Activated CD4-positive, alpha-beta T cell treated with anti-CD3 and anti-CD28 coated beads for 36 hours (primary cell): ENCODE measurements at regions not wholly inside any gene's neighbourhood (a gene's known extent, or its start where the extent isn't known, plus 50 kb on each side); places are given as distances from the start of the nearest gene placed in this dataset.

Experiments used
- ATAC-seq: fragments of 200-7000 bp; cut with Tn5 transposase; one replicate; pipeline ENCODE4 v1.10.0; 2021; ENCODE audit warnings: mild to moderate bottlenecking, moderate library complexity
- CTCF ChIA-PET: fragments of 350-600 bp; sonication (Branson Sonifier 250); formaldehyde crosslinking; loops from one replicate; lab custom pipeline; 2021; ENCODE audit warnings: antibody characterized with exemption; lab: Charles Lee
- POLR2A ChIA-PET: fragments of 350-600 bp; sonication (Branson Sonifier 250); formaldehyde crosslinking; loops from one replicate; lab custom pipeline; 2021; ENCODE audit warnings: antibody characterized with exemption, inconsistent platforms; lab: Charles Lee
- DNase-seq: peaks from one replicate; pipeline ENCODE4 v3.0.0-alpha.2; 2020
- H3K27ac Mint-ChIP-seq: one replicate; pipeline ENCODE4 v1.8.0; 2021; ENCODE audit warnings: mixed read lengths
- H3K27me3 Mint-ChIP-seq: one replicate; pipeline ENCODE4 v1.8.0; 2021; ENCODE audit warnings: mixed read lengths
- H3K36me3 Mint-ChIP-seq: one replicate; pipeline ENCODE4 v1.8.0; 2021; ENCODE audit warnings: low read depth, mixed read lengths
- H3K4me1 Mint-ChIP-seq: one replicate; pipeline ENCODE4 v1.8.0; 2021; ENCODE audit warnings: mixed read lengths
- H3K4me3 Mint-ChIP-seq: one replicate; pipeline ENCODE4 v1.8.0; 2021; ENCODE audit warnings: mild to moderate bottlenecking, moderate library complexity, mixed read lengths
- H3K9me3 Mint-ChIP-seq: one replicate; pipeline ENCODE4 v1.8.0; 2021; ENCODE audit warnings: low read depth, mixed read lengths
- intact Hi-C, 2 experiments: fragments of 100-400 bp; cut with DNase I in 1 of 2; cut with micrococcal nuclease in 1 of 2; formaldehyde crosslinking; loops; one replicate each; pipeline versions ENCODE4 v1.14.2 to v1.15.1; 2022 to 2024; cut with DNase I, micrococcal nuclease

GRCh38 chr4:19375136-19375804 is 876.4 kb upstream of the SLIT2 start:
- ATAC-seq (no peak), DNase-seq (no peak)
- intact Hi-C loops: no loop called here
- H3K36me3 Mint-ChIP-seq: no peaks in the 10 kb centered on the region
- CTCF ChIA-PET: no interaction called here
- no peaks in the 10 kb centered on the region for H3K9me3 Mint-ChIP-seq
- H3K27ac Mint-ChIP-seq: no peak overlapping the region
- H3K27me3 Mint-ChIP-seq: no peaks in the 10 kb centered on the region
- POLR2A ChIA-PET: no interaction called here
- H3K4me1 Mint-ChIP-seq: no peaks in the 10 kb centered on the region
- H3K4me3 Mint-ChIP-seq: no peak overlapping the region

DNA sequence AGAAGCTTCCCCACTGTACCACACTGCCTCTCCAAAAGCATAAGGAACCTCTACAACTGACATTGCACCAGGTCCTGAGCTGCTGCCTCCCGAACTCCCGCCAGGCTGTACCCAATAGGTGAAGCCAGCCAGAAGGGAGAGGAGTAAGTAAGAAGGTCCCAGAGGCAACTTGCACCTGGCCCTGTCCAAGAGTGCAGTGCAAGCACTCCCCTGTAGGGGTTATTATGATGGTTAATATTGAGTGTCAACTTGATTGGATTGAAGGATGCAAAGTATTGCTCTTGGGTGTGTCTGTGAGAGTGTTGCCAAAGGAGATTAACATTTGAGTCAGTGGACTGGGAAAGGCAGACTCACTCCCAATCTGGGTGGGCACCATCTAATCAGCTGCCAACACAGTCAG is 879.3 kb upstream of the SLIT2 start:
- H3K9me3 Mint-ChIP-seq: peaks cover 4% of the 10 kb centered on the region
- ChIA-PET POLR2A (no interaction called here), CTCF (no interaction called here)
- DNase-seq (no peak), ATAC-seq (no peak)
- H3K4me1 Mint-ChIP-seq: no peaks in the 10 kb centered on the region
- no peak overlapping the region for H3K4me3 Mint-ChIP-seq
- H3K27me3 Mint-ChIP-seq: no peaks in the 10 kb centered on the region
- no peaks in the 10 kb centered on the region for H3K36me3 Mint-ChIP-seq
- intact Hi-C loops: no loop called here
- no peak overlapping the region for H3K27ac Mint-ChIP-seq

- peaks cover 7% of the 10 kb centered on the region for H3K9me3 Mint-ChIP-seq
- intact Hi-C loops: no loop called here
- H3K4me1 Mint-ChIP-seq: no peaks in the 10 kb centered on the region
- POLR2A ChIA-PET: no interaction called here
- DNase-seq: no peak
- no peak for ATAC-seq
- H3K27me3 Mint-ChIP-seq: no peaks in the 10 kb centered on the region
- no peak overlapping the region for H3K27ac Mint-ChIP-seq
- H3K4me3 Mint-ChIP-seq: no peak overlapping the region
- no peaks in the 10 kb centered on the region for H3K36me3 Mint-ChIP-seq
- CTCF ChIA-PET: no interaction called here
Measured at GRCh38 chr4:19368800-19369199, 882.9 kb upstream of the SLIT2 start.

DNA sequence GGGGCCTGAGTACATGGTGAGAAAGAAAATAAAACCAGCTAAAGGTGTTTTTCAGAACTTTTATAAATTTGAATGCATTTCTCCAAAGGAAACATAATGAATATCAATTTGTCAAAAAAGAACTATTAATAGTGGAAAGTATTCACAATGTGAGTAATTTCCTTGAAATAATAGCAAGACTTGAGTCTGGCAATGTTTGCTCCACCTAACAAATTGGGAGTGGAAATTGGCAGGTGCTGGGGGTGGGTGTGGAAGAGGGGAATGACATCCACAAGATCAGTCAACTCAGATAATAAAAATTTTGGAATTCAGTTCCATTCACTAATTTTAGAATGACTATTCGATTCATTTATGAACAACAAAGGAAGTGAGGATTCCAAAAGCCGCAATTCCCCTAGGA is 884.8 kb upstream of the SLIT2 start:
- H3K4me3 Mint-ChIP-seq: no peak overlapping the region
- H3K4me1 Mint-ChIP-seq: no peaks in the 10 kb centered on the region
- DNase-seq (no peak), ATAC-seq (no peak)
- H3K27ac Mint-ChIP-seq: no peak overlapping the region
- H3K36me3 Mint-ChIP-seq: no peaks in the 10 kb centered on the region
- no peaks in the 10 kb centered on the region for H3K27me3 Mint-ChIP-seq
- ChIA-PET POLR2A (no interaction called here), CTCF (no interaction called here)
- intact Hi-C loops: no loop called here
- H3K9me3 Mint-ChIP-seq: peaks cover 7% of the 10 kb centered on the region

DNA sequence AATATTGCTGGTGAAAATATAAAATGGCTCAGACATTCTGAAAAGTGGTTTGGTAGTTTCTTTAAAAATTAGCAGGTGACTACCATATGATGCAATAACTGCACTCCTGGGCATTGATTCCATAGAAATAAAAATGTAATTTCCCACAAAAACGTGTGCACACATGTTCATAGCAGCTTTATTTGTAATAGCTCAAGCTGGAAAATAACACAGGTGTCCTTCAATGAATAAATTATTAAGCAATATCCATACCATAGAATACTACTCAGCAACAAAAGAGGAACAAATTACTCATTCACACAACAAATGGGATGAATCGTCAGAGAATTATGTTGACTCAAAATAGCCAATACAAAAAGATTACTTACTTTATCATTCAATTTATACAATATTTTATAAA is 893.7 kb upstream of the SLIT2 start:
- no peaks in the 10 kb centered on the region for H3K36me3 Mint-ChIP-seq
- no peak overlapping the region for H3K27ac Mint-ChIP-seq
- ChIA-PET POLR2A (no interaction called here), CTCF (no interaction called here)
- no peaks in the 10 kb centered on the region for H3K4me1 Mint-ChIP-seq
- peaks cover 6% of the 10 kb centered on the region for H3K9me3 Mint-ChIP-seq
- no peak for DNase-seq
- ATAC-seq: no peak
- no peaks in the 10 kb centered on the region for H3K27me3 Mint-ChIP-seq
- no peak overlapping the region for H3K4me3 Mint-ChIP-seq
- intact Hi-C loops: no loop called here

GRCh38 chr4:19349416-19349815 is 902.3 kb upstream of the SLIT2 start:
- intact Hi-C loops: loop anchor here in 1 of 2 experiments (10.0 kb wide), 1 partner anchor 635 kb away; no protein-coding TSS in a partner anchor
- DNase-seq (no peak), ATAC-seq (no peak)
- Mint-ChIP-seq H3K36me3 (no peaks in the 10 kb centered on the region), H3K27me3 (no peaks in the 10 kb centered on the region), H3K9me3 (peaks cover 8% of the 10 kb centered on the region), H3K4me1 (no peaks in the 10 kb centered on the region), H3K27ac (no peak overlapping the region), H3K4me3 (no peak overlapping the region)
- ChIA-PET POLR2A (no interaction called here), CTCF (no interaction called here)

GRCh38 chr4:19348746-19349145 is 903.0 kb upstream of the SLIT2 start:
- no peaks in the 10 kb centered on the region for H3K36me3 Mint-ChIP-seq
- no peak for DNase-seq
- ChIA-PET CTCF (no interaction called here), POLR2A (no interaction called here)
- no peak overlapping the region for H3K27ac Mint-ChIP-seq
- no peak for ATAC-seq
- no peaks in the 10 kb centered on the region for H3K4me1 Mint-ChIP-seq
- H3K27me3 Mint-ChIP-seq: no peaks in the 10 kb centered on the region
- intact Hi-C loops: loop anchor here in 1 of 2 experiments (10.0 kb wide), 1 partner anchor 634 kb away; no protein-coding TSS in a partner anchor
- no peak overlapping the region for H3K4me3 Mint-ChIP-seq
- H3K9me3 Mint-ChIP-seq: peaks cover 9% of the 10 kb centered on the region

GRCh38 chr4:19346636-19347035 is 905.1 kb upstream of the SLIT2 start:
- no peaks in the 10 kb centered on the region for H3K4me1 Mint-ChIP-seq
- H3K9me3 Mint-ChIP-seq: peaks cover 9% of the 10 kb centered on the region
- DNase-seq: no peak
- ChIA-PET CTCF (no interaction called here), POLR2A (no interaction called here)
- no peak for ATAC-seq
- H3K36me3 Mint-ChIP-seq: no peaks in the 10 kb centered on the region
- no peaks in the 10 kb centered on the region for H3K27me3 Mint-ChIP-seq
- no peak overlapping the region for H3K4me3 Mint-ChIP-seq
- intact Hi-C loops: loop anchor here in 1 of 2 experiments (10.0 kb wide), 1 partner anchor 632 kb away; no protein-coding TSS in a partner anchor
- no peak overlapping the region for H3K27ac Mint-ChIP-seq

GRCh38 chr4:19329631-19330030 is 922.1 kb upstream of the SLIT2 start:
- Mint-ChIP-seq H3K27ac (no peak overlapping the region), H3K4me1 (no peaks in the 10 kb centered on the region), H3K4me3 (no peak overlapping the region), H3K27me3 (no peaks in the 10 kb centered on the region), H3K9me3 (peaks cover 20% of the 10 kb centered on the region), H3K36me3 (no peaks in the 10 kb centered on the region)
- ChIA-PET CTCF (no interaction called here), POLR2A (no interaction called here)
- intact Hi-C loops: no loop called here
- ATAC-seq (no peak), DNase-seq (no peak)

GRCh38 chr4:19329077-19329476 is 922.6 kb upstream of the SLIT2 start:
- no peaks in the 10 kb centered on the region for H3K4me1 Mint-ChIP-seq

GRCh38 chr4:19327364-19327763 is 924.3 kb upstream of the SLIT2 start:
- Mint-ChIP-seq H3K4me3 (no peak overlapping the region), H3K27me3 (no peaks in the 10 kb centered on the region), H3K36me3 (no peaks in the 10 kb centered on the region), H3K27ac (no peak overlapping the region), H3K4me1 (no peaks in the 10 kb centered on the region), H3K9me3 (peaks cover 11% of the 10 kb centered on the region)
- ChIA-PET POLR2A (no interaction called here), CTCF (no interaction called here)
- ATAC-seq: no peak
- no peak for DNase-seq
- intact Hi-C loops: no loop called here

More at GRCh38 chr4:19329077-19329476, 922.6 kb upstream of the SLIT2 start:
- no peaks in the 10 kb centered on the region for H3K27me3 Mint-ChIP-seq
- intact Hi-C loops: no loop called here
- no peak overlapping the region for H3K4me3 Mint-ChIP-seq
- no peak overlapping the region for H3K27ac Mint-ChIP-seq
- no peak for DNase-seq
- ATAC-seq: no peak
- POLR2A ChIA-PET: no interaction called here
- CTCF ChIA-PET: no interaction called here
- H3K36me3 Mint-ChIP-seq: no peaks in the 10 kb centered on the region
- peaks cover 17% of the 10 kb centered on the region for H3K9me3 Mint-ChIP-seq

DNA sequence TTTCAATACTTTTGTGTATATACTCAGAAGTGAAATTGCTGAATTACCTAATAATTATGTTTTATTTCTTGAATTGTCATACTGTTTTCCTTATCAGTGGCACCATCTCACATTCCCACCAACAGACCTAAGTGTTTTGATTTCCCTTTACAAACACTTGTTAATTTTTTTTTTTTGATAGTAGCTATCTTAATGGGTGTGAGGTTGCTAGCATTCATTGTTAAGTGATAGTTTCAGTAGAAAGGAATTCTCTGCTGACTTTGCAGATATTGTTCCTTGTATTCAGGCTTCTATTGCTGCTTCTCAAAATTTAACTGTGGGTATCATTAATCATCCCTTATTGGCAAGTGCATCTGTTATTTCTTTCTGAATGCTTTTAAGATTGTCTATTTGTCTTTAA is 927.5 kb upstream of the SLIT2 start:
- ChIA-PET CTCF (no interaction called here), POLR2A (no interaction called here)
- intact Hi-C loops: no loop called here
- Mint-ChIP-seq H3K27ac (no peak overlapping the region), H3K27me3 (no peaks in the 10 kb centered on the region), H3K36me3 (no peaks in the 10 kb centered on the region), H3K4me3 (no peak overlapping the region), H3K9me3 (peaks cover 9% of the 10 kb centered on the region), H3K4me1 (no peaks in the 10 kb centered on the region)
- DNase-seq (no peak), ATAC-seq (no peak)
